GM21515 (cell line): ENCODE measurements at regions not wholly inside any gene's neighbourhood (a gene's known extent, or its start where the extent isn't known, plus 50 kb on each side); places are given as distances from the start of the nearest gene placed in this dataset.
"Not testable (repeated sequence)": the region's sequence is repeated elsewhere in the genome, so short reads cannot be mapped to it uniquely, and the experiment has no call there.

Experiments
- ATAC-seq: cut with Tn5 transposase; IDR thresholded peaks from one replicate; pipeline ENCODE4 v1.9.1; 2021; ENCODE audit not compliant: unreplicated experiment

- ATAC-seq, result no peak
These were observed 188.4 kb downstream of the PAH start for GRCh38 chr12:102728506-102729242.

GRCh38 chr12:102726686-102727085, 190.4 kb downstream of the PAH start:
- ATAC-seq, result no peak

DNA sequence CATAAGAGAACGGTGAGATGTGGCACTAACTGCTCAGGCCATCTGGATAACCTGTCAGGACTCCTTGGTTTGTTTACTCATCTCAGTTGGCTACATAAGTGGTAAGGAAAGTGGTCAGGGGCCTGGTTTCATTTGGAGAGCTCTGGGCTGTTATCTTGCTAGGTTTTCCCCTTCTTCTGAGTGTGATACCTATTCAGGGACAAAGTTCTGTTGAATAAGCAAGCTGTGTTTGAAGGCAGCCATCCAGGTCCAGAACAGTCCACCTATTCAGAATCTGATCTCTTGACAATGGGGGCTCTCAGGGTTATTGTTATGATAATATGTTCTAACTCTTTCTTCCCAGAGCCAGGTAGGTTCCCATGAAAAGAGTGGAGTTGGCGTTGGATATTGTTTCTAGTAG, 194.9 kb downstream of the PAH start:
- ATAC-seq, result no peak

DNA sequence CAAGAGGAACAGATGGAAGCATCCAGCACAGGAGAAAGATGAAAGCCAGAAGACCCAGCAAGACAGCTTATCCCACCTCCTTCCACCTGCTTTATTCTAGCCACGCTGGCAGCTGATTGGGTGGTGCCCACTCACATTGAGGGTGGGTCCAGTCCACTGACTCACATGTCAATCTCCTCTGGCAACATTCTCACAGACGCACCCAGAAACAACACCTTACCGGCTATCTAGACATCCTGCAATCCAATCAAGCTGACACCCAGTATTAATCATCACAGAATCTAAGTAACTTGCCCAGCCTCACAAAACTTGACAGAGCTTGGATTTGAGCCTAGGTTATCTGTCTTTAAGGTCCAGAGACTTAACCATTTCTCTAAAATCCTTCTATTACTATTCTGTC, 208.9 kb downstream of the PAH start:
- no peak for ATAC-seq

DNA sequence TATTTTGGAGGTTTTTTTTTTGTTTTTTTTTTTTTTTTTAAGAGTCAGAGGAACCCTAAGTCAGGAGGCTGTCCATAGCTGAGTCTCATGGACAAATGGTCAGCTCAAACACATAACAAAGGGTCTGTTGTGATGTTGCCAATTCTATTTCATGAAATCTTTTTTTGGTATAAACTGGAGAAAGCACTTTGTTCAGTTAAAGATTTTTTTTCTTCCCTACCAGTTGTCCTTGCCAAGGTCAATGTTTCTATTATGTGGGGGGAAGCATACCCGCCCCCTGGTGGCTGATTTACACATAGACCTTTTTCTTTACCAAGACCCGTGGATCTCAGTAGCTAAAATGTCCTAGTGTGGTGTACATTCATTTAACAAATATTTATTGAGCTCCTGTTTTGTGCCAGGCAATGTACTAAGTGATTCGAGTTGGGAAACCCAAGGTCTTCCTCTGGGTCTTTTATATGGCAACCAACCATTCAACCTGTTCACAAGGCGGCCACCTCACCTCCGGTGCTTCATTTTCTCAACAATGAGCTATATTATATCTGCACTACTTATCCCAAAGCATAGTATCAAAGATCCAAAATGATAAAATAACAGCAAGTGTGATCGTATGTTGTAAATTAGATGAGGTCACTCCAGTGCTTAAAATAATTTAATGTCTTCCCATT, 214.5 kb downstream of the PAH start:
- ATAC-seq, result peak; percentile 82

- ATAC-seq, result no peak
These were observed 215.7 kb upstream of the IGF1 start for GRCh38 chr12:102696045-102696444.

GRCh38 chr12:102694903-102695302, 214.5 kb upstream of the IGF1 start:
- no peak for ATAC-seq

DNA sequence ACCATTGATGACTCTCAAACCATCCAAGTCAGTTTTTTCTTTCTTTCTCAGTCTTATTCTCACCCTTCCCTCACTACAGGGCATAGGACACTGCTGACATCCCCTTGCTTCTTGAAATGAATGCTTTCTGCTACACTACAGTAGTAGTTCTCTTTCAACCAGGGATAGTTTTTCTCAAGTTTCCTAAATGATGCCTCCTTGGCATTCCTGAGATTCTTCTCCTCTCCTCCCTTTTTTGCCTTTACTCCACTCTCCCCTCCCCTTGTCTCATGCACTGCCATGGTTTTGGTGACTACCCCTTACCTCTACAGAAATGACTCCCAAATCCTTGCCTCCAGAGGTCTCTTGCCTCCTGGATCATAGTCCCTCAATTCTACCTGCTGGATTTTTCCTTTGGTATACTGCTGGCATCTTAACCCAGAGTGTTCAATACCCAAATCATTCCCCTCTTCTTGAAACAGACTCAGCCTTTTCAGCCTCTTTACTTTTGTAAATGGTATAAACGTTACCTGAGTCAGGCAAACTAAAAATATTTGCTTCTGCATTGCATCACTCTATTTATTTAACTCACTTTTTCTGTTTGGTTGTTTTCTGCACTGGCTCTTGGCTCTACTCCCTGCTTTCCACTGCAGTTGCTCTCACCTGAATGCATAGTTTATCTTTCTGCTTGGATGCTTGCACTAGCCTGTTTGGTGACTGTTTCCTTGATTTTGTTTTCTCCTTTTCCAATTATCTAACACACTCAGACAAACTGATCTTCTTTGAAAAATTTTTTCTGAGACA, 211.6 kb upstream of the IGF1 start:
- no peak for ATAC-seq

- no peak for ATAC-seq
These were observed 209.9 kb upstream of the IGF1 start for GRCh38 chr12:102690253-102690652.

- no peak for ATAC-seq
These were observed 209.3 kb upstream of the IGF1 start for GRCh38 chr12:102689701-102690100.

- no peak for ATAC-seq
These were observed 207.2 kb upstream of the IGF1 start for GRCh38 chr12:102687523-102687922.

- no peak for ATAC-seq
These were observed 205.5 kb upstream of the IGF1 start for GRCh38 chr12:102685841-102686240.

- no peak for ATAC-seq
These were observed 204.8 kb upstream of the IGF1 start for GRCh38 chr12:102685172-102685571.

GRCh38 chr12:102682366-102683289, 202.3 kb upstream of the IGF1 start:
- no peak for ATAC-seq

DNA sequence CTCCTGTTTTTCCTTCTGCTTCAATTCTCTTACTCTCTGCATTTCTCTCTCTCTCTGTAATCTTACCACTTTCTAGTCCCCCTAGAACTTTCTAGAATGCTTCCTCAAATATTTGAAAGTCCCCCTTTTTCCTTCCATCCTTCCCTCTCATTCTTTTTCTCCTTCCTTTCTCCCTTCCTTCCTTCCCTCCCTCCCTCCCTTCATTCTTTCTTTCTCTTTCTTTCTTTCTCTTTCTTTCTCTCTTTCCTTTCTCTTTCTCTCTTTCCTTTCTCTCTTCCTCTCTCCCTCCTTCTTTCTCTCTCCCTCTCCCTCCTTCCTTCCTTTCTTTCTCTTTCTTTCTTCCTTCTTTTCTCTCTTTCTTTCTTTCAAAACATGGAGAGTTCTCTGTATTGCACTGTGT, 201.4 kb upstream of the IGF1 start:
- no peak for ATAC-seq

GRCh38 chr12:102681309-102681708, 200.9 kb upstream of the IGF1 start:
- no peak for ATAC-seq

GRCh38 chr12:102680304-102680703, 199.9 kb upstream of the IGF1 start:
- ATAC-seq, result no peak

DNA sequence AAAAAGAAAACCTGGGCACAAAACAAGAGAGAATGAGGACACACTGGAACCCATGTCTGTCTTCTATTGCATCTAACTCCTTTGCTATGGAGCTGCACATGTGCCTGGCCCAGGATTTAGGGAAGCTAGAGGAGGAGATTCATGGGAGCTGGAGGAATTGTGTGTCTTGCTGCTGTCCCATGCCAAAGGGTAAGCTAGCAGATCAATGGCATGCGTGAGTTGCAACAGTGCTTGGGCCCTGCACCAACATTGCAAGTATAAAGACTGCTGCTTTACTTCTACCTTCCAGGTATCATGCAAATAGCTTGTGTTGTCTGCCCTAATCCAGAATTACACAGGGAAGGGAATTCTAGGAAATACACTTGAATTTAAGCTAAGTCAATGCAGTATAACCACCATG, 196.4 kb upstream of the IGF1 start:
- no peak for ATAC-seq

- ATAC-seq, result no peak
These were observed 195.3 kb upstream of the IGF1 start for GRCh38 chr12:102675672-102676071.

GRCh38 chr12:102673606-102674005, 193.2 kb upstream of the IGF1 start:
- no peak for ATAC-seq

GRCh38 chr12:102672212-102672611, 191.8 kb upstream of the IGF1 start:
- ATAC-seq, result not testable (repeated sequence)
